WERI-Rb-1 (cell line): ENCODE measurements at regions not wholly inside any gene's neighbourhood (a gene's known extent, or its start where the extent isn't known, plus 50 kb on each side); places are given as distances from the start of the nearest gene placed in this dataset.

Source experiments
- DNase-seq: peaks from one replicate; pipeline ENCODE4 v3.0.0-alpha.2; 2020
- H3K27ac ChIP-seq: fragments of 250-450 bp; sonication (Bioruptor Pico); 2 replicates; pipeline ENCODE4 v1.5.1; 2020; ENCODE audit warnings: mild to moderate bottlenecking, moderate library complexity
- H3K27me3 ChIP-seq: fragments of 250-450 bp; sonication (Bioruptor Pico); 2 replicates; pipeline ENCODE4 v1.5.1; 2021; ENCODE audit warnings: mild to moderate bottlenecking, low read depth, moderate library complexity; ENCODE audit not compliant: insufficient read depth, severe bottlenecking
- H3K36me3 ChIP-seq: fragments of 250-450 bp; sonication (Bioruptor Pico); 2 replicates; pipeline ENCODE4 v1.5.1; 2020; ENCODE audit warnings: mild to moderate bottlenecking, moderate library complexity
- H3K4me3 ChIP-seq: 2 replicates; pipeline ENCODE4 v1.5.1; 2011; ENCODE audit warnings: low read depth, mild to moderate bottlenecking, control low read depth, low read length
- H3K9me3 ChIP-seq: fragments of 250-450 bp; sonication (Bioruptor Pico); 2 replicates; pipeline ENCODE4 v1.5.1; 2021; ENCODE audit warnings: mild to moderate bottlenecking, moderate library complexity; ENCODE audit not compliant: severe bottlenecking
- TF ChIP-seq, protein P1 (sequence below): IDR thresholded peaks from 2 replicates; pipeline ENCODE4 v1.5.1; 2011; ENCODE audit warnings: low read depth, mild to moderate bottlenecking, control low read depth, inconsistent platforms, low read length

GRCh38 chr4:163790231-163790630 is 295.7 kb downstream of the TMA16 start:
- TF ChIP-seq, protein P1, sequence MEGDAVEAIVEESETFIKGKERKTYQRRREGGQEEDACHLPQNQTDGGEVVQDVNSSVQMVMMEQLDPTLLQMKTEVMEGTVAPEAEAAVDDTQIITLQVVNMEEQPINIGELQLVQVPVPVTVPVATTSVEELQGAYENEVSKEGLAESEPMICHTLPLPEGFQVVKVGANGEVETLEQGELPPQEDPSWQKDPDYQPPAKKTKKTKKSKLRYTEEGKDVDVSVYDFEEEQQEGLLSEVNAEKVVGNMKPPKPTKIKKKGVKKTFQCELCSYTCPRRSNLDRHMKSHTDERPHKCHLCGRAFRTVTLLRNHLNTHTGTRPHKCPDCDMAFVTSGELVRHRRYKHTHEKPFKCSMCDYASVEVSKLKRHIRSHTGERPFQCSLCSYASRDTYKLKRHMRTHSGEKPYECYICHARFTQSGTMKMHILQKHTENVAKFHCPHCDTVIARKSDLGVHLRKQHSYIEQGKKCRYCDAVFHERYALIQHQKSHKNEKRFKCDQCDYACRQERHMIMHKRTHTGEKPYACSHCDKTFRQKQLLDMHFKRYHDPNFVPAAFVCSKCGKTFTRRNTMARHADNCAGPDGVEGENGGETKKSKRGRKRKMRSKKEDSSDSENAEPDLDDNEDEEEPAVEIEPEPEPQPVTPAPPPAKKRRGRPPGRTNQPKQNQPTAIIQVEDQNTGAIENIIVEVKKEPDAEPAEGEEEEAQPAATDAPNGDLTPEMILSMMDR: no peak
- no peak for DNase-seq
- no peak overlapping the region for H3K27ac ChIP-seq
- no peaks in the 10 kb centered on the region for H3K36me3 ChIP-seq
- no peaks in the 10 kb centered on the region for H3K27me3 ChIP-seq
- no peak overlapping the region for H3K4me3 ChIP-seq
- H3K9me3 ChIP-seq: no peaks in the 10 kb centered on the region

DNA sequence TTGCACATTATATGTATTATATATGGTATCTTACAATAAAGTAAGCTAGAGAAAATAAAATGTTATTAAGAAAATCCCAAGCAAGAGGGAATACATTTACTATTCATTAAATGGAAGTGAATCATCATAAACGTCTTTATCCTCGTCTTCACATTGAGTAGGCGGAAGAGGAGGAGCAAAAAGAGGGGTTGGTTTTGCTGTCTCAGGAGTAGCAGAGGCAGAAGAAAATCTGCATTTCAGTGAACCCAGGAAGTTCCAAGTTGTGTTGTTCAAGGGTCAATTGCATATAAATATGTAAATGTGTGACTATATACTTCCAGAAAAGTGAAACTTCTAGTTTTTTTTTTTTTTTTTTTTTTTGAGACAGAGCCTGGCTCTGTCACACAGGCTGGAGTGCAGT is 301.4 kb downstream of the TMA16 start:
- Histone ChIP-seq H3K27me3 (no peaks in the 10 kb centered on the region), H3K4me3 (no peak overlapping the region), H3K27ac (no peak overlapping the region), H3K9me3 (no peaks in the 10 kb centered on the region), H3K36me3 (no peaks in the 10 kb centered on the region)
- TF ChIP-seq, protein P1: no peak
- no peak for DNase-seq

DNA sequence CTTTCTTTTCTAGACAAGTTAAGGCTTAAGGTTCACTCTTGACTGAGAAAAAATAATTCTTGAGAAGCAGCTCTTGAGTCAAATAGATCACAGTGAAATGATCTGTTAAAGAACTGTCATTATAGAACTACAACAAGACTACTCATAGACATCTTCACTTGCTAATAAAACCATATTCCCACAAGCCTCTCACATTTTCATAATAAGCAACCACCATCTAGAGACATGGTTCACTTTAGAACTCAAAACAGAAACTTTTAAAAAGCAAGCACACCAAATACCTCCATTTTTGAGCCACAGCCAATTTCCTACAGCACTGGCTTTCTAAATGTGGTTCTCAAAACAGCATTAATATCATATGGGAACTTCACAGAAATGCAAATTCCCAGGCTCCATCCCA is 309.5 kb downstream of the TMA16 start:
- DNase-seq: no peak

DNA sequence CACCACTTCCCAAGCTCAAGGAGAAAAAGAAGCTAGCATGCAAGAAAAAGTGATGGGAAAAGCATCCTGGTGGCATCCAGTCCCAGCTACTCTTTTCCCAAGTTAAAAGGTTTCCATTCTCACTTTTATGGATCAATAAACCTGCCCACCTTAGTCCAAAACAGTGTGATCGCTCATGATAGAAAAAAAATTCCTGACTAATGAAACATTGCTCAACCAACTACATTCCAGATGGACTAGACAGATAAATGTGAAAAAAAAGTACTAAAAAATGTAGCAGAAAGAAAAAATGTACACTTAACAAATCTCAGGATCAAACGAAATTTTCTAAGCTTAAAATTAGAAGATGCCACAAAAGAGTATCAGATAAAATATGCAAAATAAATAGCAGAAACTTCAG is 312.2 kb downstream of the TMA16 start:
- DNase-seq: no peak
- Histone ChIP-seq H3K4me3 (no peak overlapping the region), H3K27ac (no peak overlapping the region), H3K9me3 (no peaks in the 10 kb centered on the region), H3K27me3 (no peaks in the 10 kb centered on the region), H3K36me3 (no peaks in the 10 kb centered on the region)
- TF ChIP-seq, protein P1: no peak

More for the DNA sequence above, 309.5 kb downstream of the TMA16 start:
- no peaks in the 10 kb centered on the region for H3K9me3 ChIP-seq
- no peaks in the 10 kb centered on the region for H3K36me3 ChIP-seq
- H3K27me3 ChIP-seq: no peaks in the 10 kb centered on the region
- TF ChIP-seq, protein P1: no peak
- H3K4me3 ChIP-seq: no peak overlapping the region
- no peak overlapping the region for H3K27ac ChIP-seq

DNA sequence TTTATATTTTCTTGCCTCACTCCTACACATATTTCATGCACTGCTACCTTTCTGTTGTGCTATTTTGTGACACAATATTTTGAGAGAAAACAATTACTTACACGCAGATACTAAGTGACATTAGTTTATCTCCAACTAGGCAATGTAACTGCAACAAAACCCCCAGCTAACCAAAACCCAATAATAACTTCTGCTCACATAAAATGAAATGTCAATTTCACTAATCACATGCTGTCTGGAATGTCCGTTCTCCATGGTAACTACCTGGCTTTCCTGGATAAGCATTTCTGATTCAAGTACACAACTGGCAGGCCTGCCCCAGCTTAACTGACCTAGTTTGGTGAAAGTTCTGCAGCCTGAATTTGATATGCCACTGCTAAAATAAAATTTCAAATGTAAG is 313.5 kb downstream of the TMA16 start:
- Histone ChIP-seq H3K4me3 (no peak overlapping the region), H3K9me3 (no peaks in the 10 kb centered on the region), H3K27me3 (no peaks in the 10 kb centered on the region), H3K27ac (no peak overlapping the region), H3K36me3 (no peaks in the 10 kb centered on the region)
- TF ChIP-seq, protein P1: no peak
- no peak for DNase-seq

DNA sequence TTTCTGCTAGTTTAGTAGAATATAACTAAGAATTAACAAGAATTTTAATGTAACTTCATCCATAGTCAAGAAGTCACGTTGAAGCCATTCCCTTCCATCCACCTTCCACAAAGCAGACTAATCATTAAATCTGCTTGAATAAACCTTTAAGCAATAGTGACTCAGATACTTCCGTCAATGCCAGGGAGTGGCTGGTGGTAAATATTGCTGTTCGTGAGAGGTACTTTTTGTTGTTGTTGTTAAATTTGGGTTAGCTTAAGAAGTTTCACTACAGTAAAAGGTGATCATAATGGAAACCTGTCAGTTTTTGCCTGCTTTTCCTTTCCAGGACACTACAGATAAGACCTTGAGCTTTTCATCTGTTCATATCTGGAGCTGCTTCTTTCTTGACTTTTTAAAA is 316.3 kb downstream of the TMA16 start:
- Histone ChIP-seq H3K36me3 (no peaks in the 10 kb centered on the region), H3K9me3 (no peaks in the 10 kb centered on the region), H3K27ac (no peak overlapping the region), H3K4me3 (no peak overlapping the region), H3K27me3 (no peaks in the 10 kb centered on the region)
- TF ChIP-seq, protein P1: no peak
- no peak for DNase-seq
